B cell (primary cell): ENCODE measurements at regions not wholly inside any gene's neighbourhood (a gene's known extent, or its start where the extent isn't known, plus 50 kb on each side); places are given as distances from the start of the nearest gene placed in this dataset.

Experiments
- CTCF ChIP-seq: fragments of 200-600 bp; IDR thresholded peaks from one replicate; pipeline ENCODE4 v1.8.0; 2022; ENCODE audit warnings: antibody characterized with exemption, mild to moderate bottlenecking
- EZH2 ChIP-seq: IDR thresholded peaks from 2 replicates; pipeline ENCODE4 v1.6.1; 2012; ENCODE audit warnings: borderline replicate concordance, low read depth, mild to moderate bottlenecking, moderate library complexity, low read length; ENCODE audit not compliant: insufficient read depth, poor library complexity, severe bottlenecking

- TF ChIP-seq CTCF: no peak
- TF ChIP-seq EZH2: no peak
Measured at GRCh38 chr16:77624085-77624484, 98.2 kb upstream of the NUDT7 start.
